ENCODE measurements at regions not wholly inside any gene's neighbourhood (a gene's known extent, or its start where the extent isn't known, plus 50 kb on each side); places are given as distances from the start of the nearest gene placed in this dataset.

DNA sequence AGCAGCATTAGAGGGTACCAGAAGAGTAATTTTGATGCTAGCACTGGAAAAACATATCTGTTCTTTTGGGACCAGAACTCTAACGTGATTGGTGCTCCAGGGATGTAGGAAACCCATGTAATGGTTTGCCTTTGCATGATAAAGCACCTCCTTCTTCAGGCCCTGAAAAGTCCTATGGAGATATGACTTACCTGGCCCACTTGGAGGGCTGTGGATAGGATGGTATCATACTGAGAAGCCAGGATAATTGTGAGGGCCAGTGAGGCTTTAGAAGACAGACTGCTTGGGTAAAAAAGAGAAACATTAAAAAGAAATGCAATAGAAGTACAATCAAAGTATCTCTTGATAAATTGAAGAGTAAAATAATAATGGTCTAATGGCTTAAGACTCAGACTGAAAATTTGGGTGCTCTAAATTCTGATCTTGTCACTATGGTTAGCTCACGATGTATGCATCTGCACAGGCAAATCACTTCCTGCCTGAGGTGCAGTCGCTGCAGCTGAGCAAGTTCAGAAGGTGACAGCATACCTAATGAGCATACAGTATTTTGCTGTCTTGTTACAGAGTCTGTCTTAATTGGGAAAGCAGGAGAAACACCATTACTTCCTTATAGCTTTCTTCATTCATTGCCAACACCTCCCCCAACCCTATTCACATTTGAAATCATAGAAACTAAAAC, 371.5 kb downstream of the NUP35 start:
- ChIA-PET POLR2A (no interaction called here), CTCF (no interaction called here)
- no peak for DNase-seq (ENCODE audit: low read depth, low spot score)
- Histone ChIP-seq H3K9me3 (ENCODE audit: control insufficient read depth, insufficient read depth, low read length) (peaks cover 7% of the 10 kb centered on the region; the same call in 1 of the 2 replicates), H3K27me3 (ENCODE audit: control insufficient read depth, insufficient read depth, low read length) (no peaks in the 10 kb centered on the region), H3K27ac (ENCODE audit: low read depth, low read length) (no peak overlapping the region), H3K4me3 (ENCODE audit: low read depth, low read length) (no peak overlapping the region)
- TF ChIP-seq, protein P1, sequence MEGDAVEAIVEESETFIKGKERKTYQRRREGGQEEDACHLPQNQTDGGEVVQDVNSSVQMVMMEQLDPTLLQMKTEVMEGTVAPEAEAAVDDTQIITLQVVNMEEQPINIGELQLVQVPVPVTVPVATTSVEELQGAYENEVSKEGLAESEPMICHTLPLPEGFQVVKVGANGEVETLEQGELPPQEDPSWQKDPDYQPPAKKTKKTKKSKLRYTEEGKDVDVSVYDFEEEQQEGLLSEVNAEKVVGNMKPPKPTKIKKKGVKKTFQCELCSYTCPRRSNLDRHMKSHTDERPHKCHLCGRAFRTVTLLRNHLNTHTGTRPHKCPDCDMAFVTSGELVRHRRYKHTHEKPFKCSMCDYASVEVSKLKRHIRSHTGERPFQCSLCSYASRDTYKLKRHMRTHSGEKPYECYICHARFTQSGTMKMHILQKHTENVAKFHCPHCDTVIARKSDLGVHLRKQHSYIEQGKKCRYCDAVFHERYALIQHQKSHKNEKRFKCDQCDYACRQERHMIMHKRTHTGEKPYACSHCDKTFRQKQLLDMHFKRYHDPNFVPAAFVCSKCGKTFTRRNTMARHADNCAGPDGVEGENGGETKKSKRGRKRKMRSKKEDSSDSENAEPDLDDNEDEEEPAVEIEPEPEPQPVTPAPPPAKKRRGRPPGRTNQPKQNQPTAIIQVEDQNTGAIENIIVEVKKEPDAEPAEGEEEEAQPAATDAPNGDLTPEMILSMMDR (IDR thresholded peaks at IDR 0.05; ENCODE audit: low read depth, low read length), result no peak

DNA sequence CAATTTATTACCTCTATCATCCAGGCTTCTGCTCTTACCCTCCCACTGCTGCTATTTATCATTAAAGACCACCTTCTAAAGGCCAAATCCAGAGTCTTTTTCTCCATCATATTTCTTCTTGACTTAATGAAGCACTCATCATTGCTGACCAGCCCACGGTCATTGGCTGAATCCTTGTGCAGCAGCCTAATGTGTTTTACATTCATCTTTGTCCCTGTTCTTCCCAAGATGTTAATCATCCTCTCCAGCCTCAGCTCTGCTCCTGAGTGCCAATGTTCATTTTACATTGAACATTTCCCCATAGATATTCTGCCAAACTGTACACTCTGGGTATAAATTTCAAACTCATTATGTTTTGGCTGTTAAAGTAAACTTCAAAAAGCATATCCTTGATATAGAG, 373.6 kb downstream of the NUP35 start:
- H3K27me3 ChIP-seq (ENCODE audit: control insufficient read depth, insufficient read depth, low read length), result no peaks in the 10 kb centered on the region

DNA sequence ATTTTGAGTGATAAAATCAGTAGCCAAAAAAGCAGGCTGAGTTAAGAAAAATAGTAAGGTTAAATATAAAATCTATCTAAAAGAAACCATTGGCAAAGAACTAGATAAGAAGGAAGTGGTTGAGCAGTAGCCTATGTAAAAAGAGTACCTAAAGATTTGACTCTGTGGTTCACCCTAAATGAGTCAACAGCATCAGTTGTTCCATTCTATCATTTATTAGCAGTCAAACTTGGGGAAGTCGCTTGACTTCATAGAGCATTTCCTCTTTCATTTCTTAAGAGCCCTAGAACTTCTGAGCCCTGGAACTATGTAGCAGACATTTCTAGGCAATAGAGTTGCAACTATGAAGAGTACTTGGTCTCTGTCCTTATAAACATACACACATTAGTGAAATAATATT, 381.7 kb downstream of the NUP35 start:
- ChIA-PET POLR2A (no interaction called here), CTCF (no interaction called here)
- Histone ChIP-seq H3K27me3 (ENCODE audit: control insufficient read depth, insufficient read depth, low read length) (no peaks in the 10 kb centered on the region), H3K27ac (ENCODE audit: low read depth, low read length) (no peak overlapping the region), H3K4me3 (ENCODE audit: low read depth, low read length) (no peak overlapping the region), H3K9me3 (ENCODE audit: control insufficient read depth, insufficient read depth, low read length) (no peaks in the 10 kb centered on the region; the same call in 1 of the 2 replicates)
- TF ChIP-seq, protein P1 (IDR thresholded peaks at IDR 0.05; ENCODE audit: low read depth, low read length), result no peak
- DNase-seq (ENCODE audit: low read depth, low spot score), result no peak

More for the DNA sequence above, 373.6 kb downstream of the NUP35 start:
- Histone ChIP-seq H3K9me3 (ENCODE audit: control insufficient read depth, insufficient read depth, low read length) (peaks cover 3% of the 10 kb centered on the region; the same call in 1 of the 2 replicates), H3K27ac (ENCODE audit: low read depth, low read length) (no peak overlapping the region), H3K4me3 (ENCODE audit: low read depth, low read length) (no peak overlapping the region)
- DNase-seq (ENCODE audit: low read depth, low spot score), result no peak
- TF ChIP-seq, protein P1 (IDR thresholded peaks at IDR 0.05; ENCODE audit: low read depth, low read length), result no peak
- CTCF ChIA-PET, result no interaction called here
- POLR2A ChIA-PET, result no interaction called here

DNA sequence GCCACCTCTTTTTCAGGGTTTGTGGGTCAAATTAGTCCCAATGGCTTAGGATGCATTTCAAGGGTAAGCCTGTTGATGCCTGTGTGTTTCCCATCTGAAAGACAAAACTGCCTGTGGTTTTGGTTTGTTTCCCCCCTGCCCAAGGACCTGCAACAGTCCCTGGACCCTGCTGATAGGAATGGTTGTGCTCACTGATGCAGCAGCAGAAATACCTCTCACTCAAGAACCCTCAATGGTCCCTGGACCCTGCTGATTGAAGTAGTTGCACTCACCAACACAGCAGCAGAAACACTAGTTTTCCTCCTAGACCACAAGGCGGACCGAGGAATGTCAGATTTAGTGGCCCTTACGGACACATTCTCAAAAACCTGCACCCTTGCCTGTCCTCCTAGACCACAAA, 386.9 kb downstream of the NUP35 start:
- no peak for DNase-seq (ENCODE audit: low read depth, low spot score)
- ChIA-PET CTCF (no interaction called here), POLR2A (no interaction called here)
- no peaks in the 10 kb centered on the region for H3K27me3 ChIP-seq (ENCODE audit: control insufficient read depth, insufficient read depth, low read length)
- no peak overlapping the region for H3K4me3 ChIP-seq (ENCODE audit: low read depth, low read length)
- H3K9me3 ChIP-seq (ENCODE audit: control insufficient read depth, insufficient read depth, low read length), result no peaks in the 10 kb centered on the region; the same call in 1 of the 2 replicates
- no peak overlapping the region for H3K27ac ChIP-seq (ENCODE audit: low read depth, low read length)
- TF ChIP-seq, protein P1 (IDR thresholded peaks at IDR 0.05; ENCODE audit: low read depth, low read length), result no peak

DNA sequence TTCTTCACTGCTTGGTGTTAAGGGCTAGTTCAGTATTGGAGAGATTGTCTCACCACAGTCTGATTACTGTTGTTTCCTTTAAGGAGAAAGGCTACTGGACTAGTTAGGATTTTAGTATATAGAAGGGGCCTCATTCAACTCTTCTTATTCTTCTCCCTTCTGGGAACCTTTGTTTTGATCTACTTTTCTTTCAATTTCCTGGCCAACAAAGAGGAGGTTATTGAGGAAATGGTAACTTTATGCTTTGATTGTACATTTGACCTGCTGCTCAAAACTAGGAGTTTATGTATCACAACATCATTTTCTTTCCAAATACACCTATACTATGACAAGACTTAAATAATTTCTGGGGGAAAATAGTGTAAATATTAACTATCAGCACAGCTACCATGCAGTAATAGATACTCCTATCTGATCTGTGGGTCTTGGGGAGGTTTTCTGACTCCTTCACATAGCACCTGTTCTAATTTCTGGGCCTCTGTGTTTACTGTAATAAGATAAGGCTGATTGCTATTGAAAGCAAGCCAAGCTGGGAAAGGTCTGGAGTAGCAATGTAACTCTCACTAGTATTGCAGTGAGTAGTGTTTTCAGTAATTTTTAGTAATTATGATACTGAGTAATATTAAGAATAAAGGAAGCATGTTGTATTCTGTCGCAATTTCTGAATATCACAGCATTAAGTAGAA, 395.3 kb downstream of the NUP35 start:
- Histone ChIP-seq H3K27ac (ENCODE audit: low read depth, low read length) (no peak overlapping the region), H3K9me3 (ENCODE audit: control insufficient read depth, insufficient read depth, low read length) (peaks cover 3% of the 10 kb centered on the region; the same call in 1 of the 2 replicates), H3K27me3 (ENCODE audit: control insufficient read depth, insufficient read depth, low read length) (no peaks in the 10 kb centered on the region), H3K4me3 (ENCODE audit: low read depth, low read length) (no peak overlapping the region)
- DNase-seq (ENCODE audit: low read depth, low spot score), result no peak
- TF ChIP-seq, protein P1 (IDR thresholded peaks at IDR 0.05; ENCODE audit: low read depth, low read length), result no peak
- ChIA-PET POLR2A (no interaction called here), CTCF (no interaction called here)
